GM06990 (cell line): ENCODE measurements at regions not wholly inside any gene's neighbourhood (a gene's known extent, or its start where the extent isn't known, plus 50 kb on each side); places are given as distances from the start of the nearest gene placed in this dataset.

ENCODE experiments used
- DNase-seq: peaks from one replicate; pipeline ENCODE4 v3.0.0-alpha.2; 2011; ENCODE audit not compliant: insufficient read length; ENCODE audit errors: extremely low read depth
- H3K27me3 ChIP-seq: replicated peaks from 2 replicates; pipeline ENCODE4 v1.6.0; 2011; ENCODE audit warnings: low read length; ENCODE audit not compliant: control insufficient read depth, insufficient read depth
- H3K36me3 ChIP-seq: 2 replicates; pipeline ENCODE4 v1.5.1; 2011; ENCODE audit warnings: low read length; ENCODE audit not compliant: control insufficient read depth, insufficient read depth
- H3K4me3 ChIP-seq: replicated peaks from 2 replicates; pipeline ENCODE4 v1.5.1; 2011; ENCODE audit warnings: low read depth, mild to moderate bottlenecking, control low read depth, low read length
- TF ChIP-seq, protein P1 (sequence below): IDR thresholded peaks from 2 replicates; pipeline ENCODE4 v1.5.1; 2011; ENCODE audit warnings: low read length, control low read depth, mild to moderate bottlenecking, inconsistent platforms; ENCODE audit not compliant: insufficient read depth, poor library complexity, severe bottlenecking

DNA sequence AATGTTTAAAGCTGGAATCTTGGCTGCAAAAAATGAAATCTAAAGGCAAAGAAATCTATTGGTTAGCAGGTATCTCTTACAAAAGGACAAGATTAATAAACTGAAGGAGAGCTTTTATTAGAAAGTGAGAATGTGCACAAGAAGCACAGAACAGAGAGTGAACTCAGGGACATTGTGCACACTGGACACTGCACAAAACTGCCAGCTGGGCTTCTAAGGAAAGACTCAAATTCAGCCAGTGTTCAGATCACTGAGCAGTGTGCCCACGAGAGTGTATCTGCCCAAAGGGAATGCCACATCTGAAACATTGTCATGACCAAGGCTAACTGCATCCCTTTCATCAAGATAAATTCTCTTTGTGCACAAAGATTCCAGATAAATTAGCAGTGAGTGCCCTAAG, 129.7 kb upstream of the KCNH7 start:
- H3K27me3 ChIP-seq, result no peaks in the 10 kb centered on the region
- TF ChIP-seq, protein P1, sequence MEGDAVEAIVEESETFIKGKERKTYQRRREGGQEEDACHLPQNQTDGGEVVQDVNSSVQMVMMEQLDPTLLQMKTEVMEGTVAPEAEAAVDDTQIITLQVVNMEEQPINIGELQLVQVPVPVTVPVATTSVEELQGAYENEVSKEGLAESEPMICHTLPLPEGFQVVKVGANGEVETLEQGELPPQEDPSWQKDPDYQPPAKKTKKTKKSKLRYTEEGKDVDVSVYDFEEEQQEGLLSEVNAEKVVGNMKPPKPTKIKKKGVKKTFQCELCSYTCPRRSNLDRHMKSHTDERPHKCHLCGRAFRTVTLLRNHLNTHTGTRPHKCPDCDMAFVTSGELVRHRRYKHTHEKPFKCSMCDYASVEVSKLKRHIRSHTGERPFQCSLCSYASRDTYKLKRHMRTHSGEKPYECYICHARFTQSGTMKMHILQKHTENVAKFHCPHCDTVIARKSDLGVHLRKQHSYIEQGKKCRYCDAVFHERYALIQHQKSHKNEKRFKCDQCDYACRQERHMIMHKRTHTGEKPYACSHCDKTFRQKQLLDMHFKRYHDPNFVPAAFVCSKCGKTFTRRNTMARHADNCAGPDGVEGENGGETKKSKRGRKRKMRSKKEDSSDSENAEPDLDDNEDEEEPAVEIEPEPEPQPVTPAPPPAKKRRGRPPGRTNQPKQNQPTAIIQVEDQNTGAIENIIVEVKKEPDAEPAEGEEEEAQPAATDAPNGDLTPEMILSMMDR, result no peak
- H3K4me3 ChIP-seq, result no peak overlapping the region
- no peak for DNase-seq
- no peaks in the 10 kb centered on the region for H3K36me3 ChIP-seq

DNA sequence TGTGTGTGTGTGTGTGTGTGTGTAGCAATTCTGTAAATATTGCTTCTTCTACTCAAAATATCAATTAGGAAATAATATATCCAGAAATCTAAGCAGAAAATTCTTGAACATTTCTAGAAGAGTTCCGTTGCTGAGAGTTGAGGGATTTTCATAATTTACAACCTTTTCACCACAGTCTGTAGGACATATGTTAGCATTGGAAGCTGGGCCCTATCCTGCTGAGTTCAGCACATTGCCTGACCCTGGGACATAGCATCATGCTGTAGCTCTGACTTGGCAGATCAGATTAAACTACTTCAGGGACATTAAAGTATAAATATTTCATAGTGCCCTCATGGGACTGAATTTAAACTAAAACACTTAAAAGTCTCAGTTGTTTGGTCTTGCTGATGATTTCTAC, 129.2 kb upstream of the KCNH7 start:
- H3K4me3 ChIP-seq, result no peak overlapping the region
- no peaks in the 10 kb centered on the region for H3K27me3 ChIP-seq
- no peak for DNase-seq
- TF ChIP-seq, protein P1, result no peak
- no peaks in the 10 kb centered on the region for H3K36me3 ChIP-seq

DNA sequence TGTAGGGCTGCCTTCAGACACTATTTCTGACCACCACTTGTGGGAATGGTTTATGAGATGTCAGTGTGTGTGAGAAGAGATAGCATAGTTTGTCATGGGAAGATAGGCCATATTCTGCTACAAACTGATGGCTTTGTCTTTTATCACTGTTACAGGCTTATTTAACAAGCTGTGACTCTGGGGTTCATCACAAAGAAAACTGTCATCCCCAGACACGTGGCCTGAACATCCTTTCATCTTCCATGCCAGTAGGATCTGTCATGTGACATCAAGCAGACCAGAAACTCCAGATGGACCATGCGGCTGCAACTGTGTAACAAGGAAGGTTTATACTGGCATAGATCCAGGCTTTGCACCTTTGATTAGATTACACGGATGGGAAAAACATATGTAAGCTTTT, 128.6 kb upstream of the KCNH7 start:
- H3K27me3 ChIP-seq, result no peaks in the 10 kb centered on the region
- no peaks in the 10 kb centered on the region for H3K36me3 ChIP-seq
- no peak for DNase-seq
- no peak overlapping the region for H3K4me3 ChIP-seq
- TF ChIP-seq, protein P1, result no peak

DNA sequence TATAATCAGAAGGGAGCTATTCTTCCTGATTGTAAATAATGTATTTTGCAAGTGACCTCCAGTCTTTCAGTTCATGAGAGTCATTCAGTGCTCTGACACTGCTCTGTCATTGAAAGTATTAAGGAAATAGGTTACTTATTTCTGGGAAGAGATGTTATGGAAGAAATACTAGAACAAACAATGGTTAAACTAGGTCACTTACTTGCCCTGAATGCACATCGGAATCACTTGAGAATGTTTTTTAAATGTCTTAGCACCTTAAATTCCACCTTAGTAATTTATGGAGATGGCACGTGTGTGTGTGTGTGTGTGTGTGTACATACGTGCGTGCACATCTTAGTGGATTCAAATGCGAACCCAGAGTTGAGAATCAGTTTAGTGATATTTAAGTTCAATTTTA, 126.6 kb upstream of the KCNH7 start:
- no peaks in the 10 kb centered on the region for H3K36me3 ChIP-seq
- no peak for DNase-seq
- no peak overlapping the region for H3K4me3 ChIP-seq
- no peaks in the 10 kb centered on the region for H3K27me3 ChIP-seq
- TF ChIP-seq, protein P1, result no peak

DNA sequence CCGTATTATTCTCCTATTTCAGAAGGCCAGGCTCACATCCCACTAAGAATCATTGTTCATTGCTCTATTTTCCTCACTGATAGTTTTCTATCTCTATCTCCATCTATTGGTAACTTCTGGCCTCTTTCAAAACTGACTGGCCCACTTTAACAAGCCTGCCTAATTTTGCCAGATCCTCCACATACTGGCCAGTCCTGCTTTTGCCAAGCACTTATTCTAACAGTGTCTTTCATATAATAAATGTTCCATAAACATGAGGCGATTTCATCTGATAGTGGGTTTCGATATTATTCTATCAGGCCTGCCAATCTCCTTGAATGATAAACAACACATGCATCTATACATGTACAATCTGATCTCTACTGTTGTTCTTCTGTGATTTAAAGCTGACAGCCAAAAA, 125.9 kb upstream of the KCNH7 start:
- no peaks in the 10 kb centered on the region for H3K36me3 ChIP-seq
- TF ChIP-seq, protein P1, result no peak
- H3K4me3 ChIP-seq, result no peak overlapping the region
- H3K27me3 ChIP-seq, result no peaks in the 10 kb centered on the region
- no peak for DNase-seq

DNA sequence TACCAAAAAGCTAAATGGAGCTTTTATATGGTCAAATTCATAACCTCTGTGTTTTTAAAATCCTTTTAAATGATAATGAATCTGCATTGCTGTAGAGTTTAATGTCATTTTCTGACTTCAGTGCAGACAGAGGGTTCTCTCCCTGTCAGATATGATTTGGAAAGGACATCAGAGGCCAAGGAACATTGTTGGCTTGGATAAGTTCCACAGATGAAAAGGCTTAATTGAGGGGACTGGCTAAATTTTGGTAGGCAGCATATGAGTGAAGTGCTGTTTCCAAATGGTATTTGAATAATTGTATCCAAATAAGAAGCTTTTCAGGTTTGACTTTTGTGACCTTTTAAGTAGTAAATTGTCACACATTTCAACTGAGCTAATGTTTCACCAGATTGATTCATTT, 124.6 kb upstream of the KCNH7 start:
- H3K4me3 ChIP-seq, result no peak overlapping the region
- DNase-seq, result no peak
- H3K27me3 ChIP-seq, result no peaks in the 10 kb centered on the region
- TF ChIP-seq, protein P1, result no peak
- H3K36me3 ChIP-seq, result no peaks in the 10 kb centered on the region
